ENCODE measurements at regions not wholly inside any gene's neighbourhood (a gene's known extent, or its start where the extent isn't known, plus 50 kb on each side); places are given as distances from the start of the nearest gene placed in this dataset.

- Histone ChIP-seq H3K4me3 (replicated peaks in 1 of 3; ENCODE audit: low read depth in 2 of 3, low read length in 3 of 3) (no peak overlapping the region), H3K9me3 (replicated peaks in 1 of 2; ENCODE audit: control insufficient read depth in 1 of 2, insufficient read depth in 1 of 2, low read length in 2 of 2) (peaks cover 0 to 10% of the 10 kb centered on the region in 2 donors), H3K4me1 (ENCODE audit: control insufficient read depth in 1 of 2, insufficient read depth in 2 of 2, low read length in 2 of 2) (no peaks in the 10 kb centered on the region), H3K4me2 (replicated peaks; ENCODE audit: extremely low read depth, low read length, poor library complexity, severe bottlenecking) (no peak overlapping the region), H3K79me2 (ENCODE audit: insufficient read depth, low read length) (no peaks in the 10 kb centered on the region), H2AFZ (ENCODE audit: insufficient read depth, low read depth, low read length, poor library complexity, severe bottlenecking) (no peak overlapping the region), H3K27me3 (ENCODE audit: control insufficient read depth in 2 of 2, insufficient read depth in 2 of 2, low read length in 2 of 2) (no peaks in the 10 kb centered on the region), H4K20me1 (ENCODE audit: insufficient read depth, low read length) (no peaks in the 10 kb centered on the region), H3K27ac (ENCODE audit: low read depth in 1 of 2, low read length in 2 of 2) (no peak overlapping the region), H3K36me3 (replicated peaks in 1 of 2; ENCODE audit: control insufficient read depth in 1 of 2, insufficient read depth in 2 of 2, low read length in 2 of 2) (no peaks in the 10 kb centered on the region), H3K9ac (ENCODE audit: insufficient read depth, low read length, poor library complexity, severe bottlenecking) (no peak overlapping the region)
- TF ChIP-seq, protein P1, sequence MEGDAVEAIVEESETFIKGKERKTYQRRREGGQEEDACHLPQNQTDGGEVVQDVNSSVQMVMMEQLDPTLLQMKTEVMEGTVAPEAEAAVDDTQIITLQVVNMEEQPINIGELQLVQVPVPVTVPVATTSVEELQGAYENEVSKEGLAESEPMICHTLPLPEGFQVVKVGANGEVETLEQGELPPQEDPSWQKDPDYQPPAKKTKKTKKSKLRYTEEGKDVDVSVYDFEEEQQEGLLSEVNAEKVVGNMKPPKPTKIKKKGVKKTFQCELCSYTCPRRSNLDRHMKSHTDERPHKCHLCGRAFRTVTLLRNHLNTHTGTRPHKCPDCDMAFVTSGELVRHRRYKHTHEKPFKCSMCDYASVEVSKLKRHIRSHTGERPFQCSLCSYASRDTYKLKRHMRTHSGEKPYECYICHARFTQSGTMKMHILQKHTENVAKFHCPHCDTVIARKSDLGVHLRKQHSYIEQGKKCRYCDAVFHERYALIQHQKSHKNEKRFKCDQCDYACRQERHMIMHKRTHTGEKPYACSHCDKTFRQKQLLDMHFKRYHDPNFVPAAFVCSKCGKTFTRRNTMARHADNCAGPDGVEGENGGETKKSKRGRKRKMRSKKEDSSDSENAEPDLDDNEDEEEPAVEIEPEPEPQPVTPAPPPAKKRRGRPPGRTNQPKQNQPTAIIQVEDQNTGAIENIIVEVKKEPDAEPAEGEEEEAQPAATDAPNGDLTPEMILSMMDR (IDR thresholded peaks at IDR 0.05): no peak
- H3K9me3 Mint-ChIP-seq: peaks cover 0 to 11% (median 6%) of the 10 kb centered on the region in 7 donors
- H3K27me3 Mint-ChIP-seq (ENCODE audit: low read depth in 3 of 3): peaks cover 0 to 1% (median 0%) of the 10 kb centered on the region in 3 donors
- H3K36me3 Mint-ChIP-seq: no peaks in the 10 kb centered on the region
- H3K27ac Mint-ChIP-seq: no peak overlapping the region
- no peaks in the 10 kb centered on the region for H3K4me1 Mint-ChIP-seq
- no peak overlapping the region for H3K4me3 Mint-ChIP-seq
- intact Hi-C loops (cut with micrococcal nuclease): no loop called here
- WGBS (ENCODE audit: insufficient coverage): no CpG with 5 or more reads among the region's 2 CpGs
- DNase-seq: no peak
These were observed 1360.4 kb upstream of the CRIM1 start for GRCh38 chr2:34995196-34995595.

GRCh38 chr2:34991508-34992274 is 1363.9 kb upstream of the CRIM1 start:
- Mint-ChIP-seq H3K27me3 (ENCODE audit: low read depth in 3 of 3) (no peaks in the 10 kb centered on the region), H3K4me1 (no peaks in the 10 kb centered on the region), H3K27ac (no peak overlapping the region), H3K36me3 (no peaks in the 10 kb centered on the region), H3K4me3 (no peak overlapping the region), H3K9me3 (peaks cover 0 to 8% (median 5%) of the 10 kb centered on the region in 7 donors)
- Histone ChIP-seq H3K36me3 (replicated peaks in 1 of 2; ENCODE audit: control insufficient read depth in 1 of 2, insufficient read depth in 2 of 2, low read length in 2 of 2) (no peaks in the 10 kb centered on the region), H3K4me2 (replicated peaks; ENCODE audit: extremely low read depth, low read length, poor library complexity, severe bottlenecking) (no peak overlapping the region), H3K9ac (ENCODE audit: insufficient read depth, low read length, poor library complexity, severe bottlenecking) (no peak overlapping the region), H3K9me3 (replicated peaks in 1 of 2; ENCODE audit: control insufficient read depth in 1 of 2, insufficient read depth in 1 of 2, low read length in 2 of 2) (peaks cover 0 to 10% of the 10 kb centered on the region in 2 donors), H3K27ac (ENCODE audit: low read depth in 1 of 2, low read length in 2 of 2) (no peak overlapping the region), H3K27me3 (ENCODE audit: control insufficient read depth in 2 of 2, insufficient read depth in 2 of 2, low read length in 2 of 2) (no peaks in the 10 kb centered on the region), H3K4me3 (replicated peaks in 1 of 3; ENCODE audit: low read depth in 2 of 3, low read length in 3 of 3) (no peak overlapping the region), H2AFZ (ENCODE audit: insufficient read depth, low read depth, low read length, poor library complexity, severe bottlenecking) (no peak overlapping the region), H3K4me1 (ENCODE audit: control insufficient read depth in 1 of 2, insufficient read depth in 2 of 2, low read length in 2 of 2) (no peaks in the 10 kb centered on the region), H3K79me2 (ENCODE audit: insufficient read depth, low read length) (no peaks in the 10 kb centered on the region), H4K20me1 (ENCODE audit: insufficient read depth, low read length) (no peaks in the 10 kb centered on the region)
- 95% methylated on average over 23 of the region's 24 CpGs for WGBS (ENCODE audit: insufficient coverage)
- TF ChIP-seq, protein P1 (IDR thresholded peaks at IDR 0.05): no peak
- DNase-seq: no peak
- intact Hi-C loops (cut with micrococcal nuclease): no loop called here

Measured in CD14-positive monocyte (primary cell).